GM18870 (cell line): ENCODE measurements at regions not wholly inside any gene's neighbourhood (a gene's known extent, or its start where the extent isn't known, plus 50 kb on each side); places are given as distances from the start of the nearest gene placed in this dataset.
"Not testable (repeated sequence)": the region's sequence is repeated elsewhere in the genome, so short reads cannot be mapped to it uniquely, and the experiment has no call there.

Source experiments
- ATAC-seq: cut with Tn5 transposase; IDR thresholded peaks from one replicate; pipeline ENCODE4 v1.9.1; 2021; ENCODE audit warnings: moderate library complexity; ENCODE audit not compliant: unreplicated experiment

GRCh38 chr14:29982171-29982570 lies 54.5 kb upstream of the PRKD1 start:
- ATAC-seq, result no peak

- ATAC-seq, result no peak
These were observed 55.3 kb upstream of the PRKD1 start for GRCh38 chr14:29982993-29983392.

- not testable (repeated sequence) for ATAC-seq
These were observed 62.8 kb upstream of the PRKD1 start for GRCh38 chr14:29990344-29990857.

GRCh38 chr14:29990993-29991392 lies 63.3 kb upstream of the PRKD1 start:
- ATAC-seq, result no peak

GRCh38 chr14:29993143-29993542 lies 65.5 kb upstream of the PRKD1 start:
- no peak for ATAC-seq

GRCh38 chr14:29999013-29999539 lies 71.4 kb upstream of the PRKD1 start:
- ATAC-seq, result no peak

GRCh38 chr14:30002859-30003258 lies 75.2 kb upstream of the PRKD1 start:
- ATAC-seq, result no peak

GRCh38 chr14:30005114-30005808 lies 77.6 kb upstream of the PRKD1 start:
- ATAC-seq, result peak; percentile 64

GRCh38 chr14:30006695-30007094 lies 79.0 kb upstream of the PRKD1 start:
- ATAC-seq, result no peak

- no peak for ATAC-seq
These were observed 87.8 kb upstream of the PRKD1 start for GRCh38 chr14:30015489-30015888.

GRCh38 chr14:30016002-30016401 lies 88.4 kb upstream of the PRKD1 start:
- ATAC-seq, result no peak

- ATAC-seq, result no peak
These were observed 89.8 kb upstream of the PRKD1 start for GRCh38 chr14:30017370-30017993.

- no peak for ATAC-seq
These were observed 92.6 kb upstream of the PRKD1 start for GRCh38 chr14:30020271-30020670.

GRCh38 chr14:30020687-30021086 lies 93.0 kb upstream of the PRKD1 start:
- no peak for ATAC-seq

GRCh38 chr14:30023350-30023749 lies 95.7 kb upstream of the PRKD1 start:
- not testable (repeated sequence) for ATAC-seq

- no peak for ATAC-seq
These were observed 106.5 kb upstream of the PRKD1 start for GRCh38 chr14:30034152-30034551.

GRCh38 chr14:30035361-30035760 lies 107.7 kb upstream of the PRKD1 start:
- no peak for ATAC-seq

- no peak for ATAC-seq
These were observed 118.1 kb upstream of the PRKD1 start for GRCh38 chr14:30045720-30046119.

- ATAC-seq, result no peak
These were observed 125.5 kb upstream of the PRKD1 start for GRCh38 chr14:30053103-30053502.

- no peak for ATAC-seq
These were observed 126.6 kb upstream of the PRKD1 start for GRCh38 chr14:30054201-30054600.

GRCh38 chr14:30058401-30058800 lies 130.8 kb upstream of the PRKD1 start:
- no peak for ATAC-seq

GRCh38 chr14:30063746-30064145 lies 136.1 kb upstream of the PRKD1 start:
- no peak for ATAC-seq
